ENCODE measurements at regions not wholly inside any gene's neighbourhood (a gene's known extent, or its start where the extent isn't known, plus 50 kb on each side); places are given as distances from the start of the nearest gene placed in this dataset.
A peak's percentile ranks its signal among the peaks of the same experiment; 100 is the strongest.

DNA sequence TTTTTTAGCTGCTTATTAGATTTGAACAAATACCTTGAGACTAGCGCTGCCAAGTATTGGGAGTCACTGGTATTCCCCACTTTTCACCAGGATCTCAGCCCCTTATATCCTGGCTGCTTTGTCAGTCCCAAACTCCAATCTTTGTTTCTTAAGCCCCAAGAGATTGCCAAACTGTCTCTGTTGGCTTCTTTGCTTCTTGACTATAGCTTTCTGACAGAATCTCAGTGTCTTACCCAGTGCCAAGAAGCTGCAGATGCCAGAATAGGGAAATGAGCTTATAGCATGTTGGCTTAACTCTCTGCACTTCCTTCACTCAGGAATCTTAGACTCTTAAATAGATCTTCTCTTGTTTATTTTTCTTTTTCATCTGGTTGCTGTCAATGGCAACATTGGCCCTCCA lies 297.5 kb upstream of the DCAF8L1 start:
- Mint-ChIP-seq H3K4me3 (no peak overlapping the region), H3K27ac (no peak overlapping the region), H3K9me3 (peaks cover 0 to 17% (median 9%) of the 10 kb centered on the region in 7 donors), H3K27me3 (no peaks in the 10 kb centered on the region), H3K36me3 (no peaks in the 10 kb centered on the region), H3K4me1 (no peaks in the 10 kb centered on the region)
- DNase-seq (no peak), ATAC-seq (ENCODE audit: low read depth in 2 of 2) (no peak)

DNA sequence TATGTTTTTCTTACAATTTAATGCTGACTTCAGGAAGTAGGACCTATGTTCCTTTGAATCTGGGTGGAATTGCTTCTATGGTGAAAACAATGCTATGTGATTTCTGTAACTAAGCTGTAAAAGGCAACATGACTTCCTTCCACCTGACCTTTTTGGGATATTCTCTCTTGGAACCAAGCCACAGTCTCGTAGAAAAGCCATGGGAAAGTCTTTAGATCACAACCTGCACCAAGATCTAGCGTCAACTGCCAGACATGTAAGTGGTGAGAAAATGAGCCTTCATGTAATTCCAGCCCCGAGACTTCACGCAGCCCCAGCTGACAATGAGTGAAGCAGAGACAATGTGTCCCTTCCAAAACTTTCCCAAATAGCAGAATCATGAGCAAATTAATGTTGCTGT lies 297.0 kb upstream of the DCAF8L1 start:
- ATAC-seq (ENCODE audit: low read depth in 2 of 2), result no peak
- Mint-ChIP-seq H3K4me3 (no peak overlapping the region), H3K27me3 (no peaks in the 10 kb centered on the region), H3K4me1 (no peaks in the 10 kb centered on the region), H3K36me3 (no peaks in the 10 kb centered on the region), H3K27ac (no peak overlapping the region), H3K9me3 (peaks cover 0 to 17% (median 9%) of the 10 kb centered on the region in 7 donors)
- DNase-seq, result no peak

DNA sequence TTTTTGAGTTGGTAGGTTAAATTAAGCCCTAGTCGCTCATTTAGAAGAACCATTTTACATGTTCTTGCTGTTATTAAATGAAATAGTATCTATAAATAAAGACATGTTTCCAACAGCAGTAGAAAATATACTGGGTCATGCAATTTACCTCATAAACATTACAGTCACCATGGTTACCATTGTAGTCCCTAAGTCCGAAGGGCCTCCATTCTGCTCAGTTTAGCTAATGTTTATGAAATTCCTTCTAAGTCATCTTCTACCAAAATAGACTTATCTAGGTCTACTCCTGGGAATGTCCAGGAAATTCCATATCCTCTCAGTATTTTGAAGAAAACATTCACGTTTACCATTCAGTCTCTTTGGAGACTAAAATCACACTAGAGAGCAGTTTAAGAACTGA lies 292.5 kb upstream of the DCAF8L1 start:
- no peaks in the 10 kb centered on the region for H3K36me3 Mint-ChIP-seq

DNA sequence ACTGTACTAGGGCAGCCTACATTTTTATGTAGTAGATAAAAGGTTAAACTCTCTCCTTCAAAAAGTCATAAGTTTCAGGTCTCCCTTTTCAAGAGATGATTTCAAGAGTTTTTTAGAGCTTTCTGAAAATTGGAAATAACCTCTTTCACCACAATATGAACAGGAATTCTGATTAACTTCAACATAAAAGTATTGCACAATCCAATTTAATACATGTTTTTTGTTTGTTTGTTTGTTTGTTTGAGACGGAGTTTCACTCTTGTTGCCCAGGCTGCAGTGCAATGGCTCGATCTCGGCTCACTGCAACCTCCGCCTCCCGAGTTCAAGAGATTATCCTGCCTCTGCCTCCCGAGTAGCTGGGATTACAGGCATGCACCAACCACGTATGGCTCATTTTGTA lies 265.4 kb upstream of the DCAF8L1 start:
- no peaks in the 10 kb centered on the region for H3K36me3 Mint-ChIP-seq
- no peak overlapping the region for H3K4me3 Mint-ChIP-seq
- H3K9me3 Mint-ChIP-seq, result peaks cover 0 to 5% (median 3%) of the 10 kb centered on the region in 7 donors
- H3K27ac Mint-ChIP-seq, result no peak overlapping the region
- ATAC-seq (ENCODE audit: low read depth in 2 of 2), result no peak
- no peaks in the 10 kb centered on the region for H3K4me1 Mint-ChIP-seq
- H3K27me3 Mint-ChIP-seq, result no peaks in the 10 kb centered on the region
- no peak for DNase-seq

More for the DNA sequence above, 292.5 kb upstream of the DCAF8L1 start:
- Mint-ChIP-seq H3K9me3 (peaks cover 0 to 6% (median 0%) of the 10 kb centered on the region in 7 donors), H3K27ac (no peak overlapping the region), H3K4me3 (no peak overlapping the region), H3K4me1 (no peaks in the 10 kb centered on the region), H3K27me3 (no peaks in the 10 kb centered on the region)
- DNase-seq, result no peak
- no peak for ATAC-seq (ENCODE audit: low read depth in 2 of 2)

DNA sequence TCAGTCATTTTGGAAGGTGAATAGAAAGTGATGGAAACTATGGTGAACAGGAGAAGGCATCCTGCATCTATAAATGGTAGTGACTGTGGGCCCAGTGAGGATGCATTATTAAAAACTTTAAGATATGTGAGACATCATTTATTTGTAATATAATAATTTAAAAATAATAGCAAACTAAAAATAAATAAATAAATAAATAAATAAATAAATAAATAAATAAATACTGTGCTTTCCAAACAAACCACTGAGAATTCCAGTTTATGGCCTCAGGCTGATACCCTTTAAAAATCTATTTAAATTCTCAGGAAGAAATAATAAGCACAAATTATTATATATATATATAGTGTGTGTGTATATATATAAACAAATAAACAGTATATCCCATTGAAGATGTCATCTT lies 248.0 kb upstream of the DCAF8L1 start:
- Mint-ChIP-seq H3K9me3 (peaks cover 0 to 7% (median 2%) of the 10 kb centered on the region in 7 donors), H3K4me3 (no peak overlapping the region), H3K27me3 (no peaks in the 10 kb centered on the region), H3K27ac (no peak overlapping the region), H3K4me1 (no peaks in the 10 kb centered on the region), H3K36me3 (no peaks in the 10 kb centered on the region)
- ATAC-seq (ENCODE audit: low read depth in 2 of 2) (no peak), DNase-seq (no peak)

DNA sequence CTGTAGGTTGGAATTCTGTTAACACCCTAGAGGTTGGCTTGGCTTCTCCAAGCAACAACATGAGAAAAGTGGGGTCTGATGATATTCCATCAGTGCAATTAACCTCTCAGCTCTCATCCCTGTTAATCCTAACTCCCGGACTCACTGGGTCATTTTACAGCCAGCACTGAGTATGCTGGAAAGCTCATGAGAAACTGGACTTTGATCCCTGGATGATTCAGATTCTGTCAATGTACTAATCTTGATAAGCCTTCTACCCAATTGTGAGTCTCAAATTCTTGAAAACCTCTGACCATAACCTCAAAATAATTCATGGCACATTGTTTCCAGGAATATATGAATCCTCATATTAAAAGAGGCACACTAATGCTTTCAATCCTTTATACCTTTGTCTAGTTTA lies 244.3 kb upstream of the DCAF8L1 start:
- DNase-seq (no peak), ATAC-seq (ENCODE audit: low read depth in 2 of 2) (no peak)
- H3K27ac Mint-ChIP-seq, result no peak overlapping the region
- no peaks in the 10 kb centered on the region for H3K36me3 Mint-ChIP-seq
- no peak overlapping the region for H3K4me3 Mint-ChIP-seq
- peaks cover 0 to 7% (median 0%) of the 10 kb centered on the region in 7 donors for H3K9me3 Mint-ChIP-seq
- H3K27me3 Mint-ChIP-seq, result no peaks in the 10 kb centered on the region
- no peaks in the 10 kb centered on the region for H3K4me1 Mint-ChIP-seq

DNA sequence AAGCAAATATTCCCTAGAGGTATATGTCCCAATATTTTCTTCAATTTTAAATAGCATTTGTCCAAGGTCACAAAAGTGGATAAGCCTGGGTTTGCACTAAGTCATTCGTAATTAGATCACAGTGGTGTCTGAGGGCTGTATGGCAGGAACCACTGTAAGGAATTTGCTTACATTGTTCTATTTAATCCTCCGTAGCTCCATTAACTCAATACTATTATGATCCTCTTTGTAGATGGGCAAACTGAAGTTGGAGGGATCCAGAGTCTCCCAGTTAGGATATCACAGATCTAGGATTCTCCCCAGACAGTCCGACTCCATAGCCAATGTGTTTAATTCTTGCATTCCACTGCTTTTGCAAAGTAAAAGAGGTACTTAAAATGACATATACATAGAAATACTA lies 242.7 kb upstream of the DCAF8L1 start:
- Mint-ChIP-seq H3K9me3 (peaks cover 0 to 7% (median 0%) of the 10 kb centered on the region in 7 donors), H3K4me3 (no peak overlapping the region), H3K4me1 (no peaks in the 10 kb centered on the region), H3K36me3 (no peaks in the 10 kb centered on the region), H3K27me3 (no peaks in the 10 kb centered on the region), H3K27ac (no peak overlapping the region)
- no peak for DNase-seq
- no peak for ATAC-seq (ENCODE audit: low read depth in 2 of 2)

GRCh38 chrX:28223469-28223868 lies 242.2 kb upstream of the DCAF8L1 start:
- H3K27ac Mint-ChIP-seq, result no peak overlapping the region
- no peak for DNase-seq
- no peaks in the 10 kb centered on the region for H3K36me3 Mint-ChIP-seq
- H3K4me3 Mint-ChIP-seq, result no peak overlapping the region
- ATAC-seq (ENCODE audit: low read depth in 2 of 2), result no peak
- H3K4me1 Mint-ChIP-seq, result no peaks in the 10 kb centered on the region
- H3K27me3 Mint-ChIP-seq, result no peaks in the 10 kb centered on the region
- H3K9me3 Mint-ChIP-seq, result peaks cover 0 to 7% (median 0%) of the 10 kb centered on the region in 7 donors

- no peaks in the 10 kb centered on the region for H3K36me3 Mint-ChIP-seq
- no peaks in the 10 kb centered on the region for H3K4me1 Mint-ChIP-seq
- H3K27me3 Mint-ChIP-seq, result no peaks in the 10 kb centered on the region
- peaks cover 0 to 11% (median 2%) of the 10 kb centered on the region in 7 donors for H3K9me3 Mint-ChIP-seq
- no peak for ATAC-seq (ENCODE audit: low read depth in 2 of 2)
- no peak overlapping the region for H3K27ac Mint-ChIP-seq
- no peak for DNase-seq
- H3K4me3 Mint-ChIP-seq, result peak overlapping the region in 1 of 8 donors; percentile 29
These were observed 224.7 kb upstream of the DCAF8L1 start for GRCh38 chrX:28205905-28206304.

DNA sequence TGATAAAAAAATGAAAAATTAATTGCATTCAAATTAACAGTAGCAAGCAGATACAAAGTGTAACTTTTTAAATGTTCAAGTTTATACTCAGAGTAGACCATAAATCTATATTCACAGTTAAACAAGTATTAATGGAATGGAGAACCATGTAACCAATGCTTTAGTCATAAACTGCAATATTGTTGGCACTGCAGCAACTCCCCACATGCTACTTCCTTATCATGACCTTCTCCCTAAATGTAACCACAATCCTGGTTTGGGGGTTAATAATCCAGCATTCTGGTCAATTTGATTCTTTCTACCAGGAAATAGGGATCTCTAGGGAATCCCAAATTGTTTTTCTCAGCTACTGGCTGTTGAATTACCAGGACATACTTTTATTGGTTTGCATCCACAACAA lies 223.9 kb upstream of the DCAF8L1 start:
- no peaks in the 10 kb centered on the region for H3K36me3 Mint-ChIP-seq
- ATAC-seq (ENCODE audit: low read depth in 2 of 2), result no peak
- H3K27ac Mint-ChIP-seq, result no peak overlapping the region
- H3K9me3 Mint-ChIP-seq, result peaks cover 0 to 11% (median 2%) of the 10 kb centered on the region in 7 donors
- H3K27me3 Mint-ChIP-seq, result no peaks in the 10 kb centered on the region
- no peak overlapping the region for H3K4me3 Mint-ChIP-seq
- H3K4me1 Mint-ChIP-seq, result no peaks in the 10 kb centered on the region
- DNase-seq, result no peak

DNA sequence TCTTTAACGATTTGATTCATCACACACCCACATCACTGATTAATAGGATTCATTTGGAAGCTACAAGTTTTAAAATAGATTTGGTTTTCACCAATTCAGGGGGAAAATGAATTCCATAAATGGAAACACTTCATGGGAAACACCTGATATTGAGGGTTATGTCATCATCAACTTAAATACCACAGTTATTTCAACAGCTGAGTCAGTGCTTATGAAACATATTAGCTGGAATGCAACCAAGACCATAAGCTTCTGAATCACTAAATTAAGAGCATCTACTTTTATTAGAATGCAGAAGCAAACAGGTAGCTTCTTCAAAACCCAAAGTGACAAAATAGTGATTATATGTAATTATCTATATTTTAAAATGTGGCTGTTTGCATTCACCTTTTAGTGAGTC lies 207.8 kb upstream of the DCAF8L1 start:
- no peaks in the 10 kb centered on the region for H3K36me3 Mint-ChIP-seq
- H3K4me1 Mint-ChIP-seq, result no peaks in the 10 kb centered on the region
- ATAC-seq (ENCODE audit: low read depth in 2 of 2) (no peak), DNase-seq (no peak)
- no peaks in the 10 kb centered on the region for H3K27me3 Mint-ChIP-seq
- no peak overlapping the region for H3K4me3 Mint-ChIP-seq
- H3K9me3 Mint-ChIP-seq, result peaks cover 0 to 11% (median 2%) of the 10 kb centered on the region in 7 donors
- no peak overlapping the region for H3K27ac Mint-ChIP-seq

GRCh38 chrX:28188526-28188925 lies 207.3 kb upstream of the DCAF8L1 start:
- Mint-ChIP-seq H3K27ac (no peak overlapping the region), H3K4me3 (no peak overlapping the region), H3K4me1 (no peaks in the 10 kb centered on the region), H3K9me3 (peaks cover 0 to 11% (median 2%) of the 10 kb centered on the region in 7 donors), H3K27me3 (no peaks in the 10 kb centered on the region), H3K36me3 (no peaks in the 10 kb centered on the region)
- no peak for ATAC-seq (ENCODE audit: low read depth in 2 of 2)
- no peak for DNase-seq

GRCh38 chrX:28180096-28180495 lies 198.8 kb upstream of the DCAF8L1 start:
- no peak overlapping the region for H3K4me3 Mint-ChIP-seq
- DNase-seq (no peak), ATAC-seq (ENCODE audit: low read depth in 2 of 2) (no peak)
- peaks cover 0 to 5% (median 1%) of the 10 kb centered on the region in 7 donors for H3K9me3 Mint-ChIP-seq
- H3K27me3 Mint-ChIP-seq, result no peaks in the 10 kb centered on the region
- no peak overlapping the region for H3K27ac Mint-ChIP-seq
- H3K4me1 Mint-ChIP-seq, result no peaks in the 10 kb centered on the region
- no peaks in the 10 kb centered on the region for H3K36me3 Mint-ChIP-seq

- no peaks in the 10 kb centered on the region for H3K4me1 Mint-ChIP-seq
- no peak overlapping the region for H3K27ac Mint-ChIP-seq
- no peaks in the 10 kb centered on the region for H3K27me3 Mint-ChIP-seq
- no peak for DNase-seq
- H3K4me3 Mint-ChIP-seq, result no peak overlapping the region
- no peak for ATAC-seq (ENCODE audit: low read depth in 2 of 2)
- H3K36me3 Mint-ChIP-seq, result no peaks in the 10 kb centered on the region
- peaks cover 0 to 5% (median 1%) of the 10 kb centered on the region in 7 donors for H3K9me3 Mint-ChIP-seq
These were observed 197.0 kb upstream of the DCAF8L1 start for GRCh38 chrX:28178206-28178605.

- no peak for DNase-seq
- H3K27ac Mint-ChIP-seq, result no peak overlapping the region
- ATAC-seq (ENCODE audit: low read depth in 2 of 2), result no peak
- no peaks in the 10 kb centered on the region for H3K27me3 Mint-ChIP-seq
- peaks cover 0 to 8% (median 0%) of the 10 kb centered on the region in 7 donors for H3K9me3 Mint-ChIP-seq
- no peak overlapping the region for H3K4me3 Mint-ChIP-seq
- no peaks in the 10 kb centered on the region for H3K36me3 Mint-ChIP-seq
- no peaks in the 10 kb centered on the region for H3K4me1 Mint-ChIP-seq
These were observed 196.0 kb upstream of the DCAF8L1 start for GRCh38 chrX:28177202-28177601.

Measured in naive B cell (primary cell).